HEK293 (cell line): ENCODE measurements at regions not wholly inside any gene's neighbourhood (a gene's known extent, or its start where the extent isn't known, plus 50 kb on each side); places are given as distances from the start of the nearest gene placed in this dataset.

Source experiments
- CTCF ChIA-PET: fragments of 350-600 bp; formaldehyde crosslinking; extraction: SDS; loops from one replicate; lab custom pipeline; 2021; ENCODE audit warnings: antibody characterized with exemption; lab: Yijun Ruan, JAX
- POLR2A ChIA-PET: fragments of 300-600 bp; formaldehyde crosslinking; extraction: SDS; loops from one replicate; lab custom pipeline; 2020; ENCODE audit warnings: antibody characterized with exemption, inconsistent platforms; lab: Yijun Ruan, JAX
- H3K27ac ChIP-seq: fragments of 200-500 bp; sonication (Bioruptor generic); 2 replicates; pipeline ENCODE4 v1.5.1; 2014; ENCODE audit warnings: low read depth, low read length, control low read depth, inconsistent platforms; ENCODE audit errors: extremely low read depth
- H3K36me3 ChIP-seq, 2 experiments: fragments of 200-500 bp in 1 of 2; sonication (Bioruptor generic) in 1 of 2; 1 replicate in 1 of 2; 2 replicates in 1 of 2; pipeline ENCODE4 v1.5.1; 2014 to 2017; ENCODE audit warnings: inconsistent platforms in 2 of 2, low read length in 2 of 2; ENCODE audit not compliant: control insufficient read depth in 2 of 2, insufficient read depth in 1 of 2
- H3K4me1 ChIP-seq: fragments of 200-500 bp; sonication (Bioruptor generic); 2 replicates; pipeline ENCODE4 v1.5.1; 2014; ENCODE audit warnings: mild to moderate bottlenecking, low read length, inconsistent platforms; ENCODE audit not compliant: control insufficient read depth, insufficient read depth
- H3K4me3 ChIP-seq: 2 replicates; pipeline ENCODE4 v1.5.1; 2011; ENCODE audit warnings: low read depth, mild to moderate bottlenecking, control low read depth, low read length, moderate library complexity
- H3K9me3 ChIP-seq: fragments of 200-500 bp; sonication (Bioruptor generic); 2 replicates; pipeline ENCODE4 v1.5.1; 2014; ENCODE audit warnings: low read depth, low read length, inconsistent platforms; ENCODE audit not compliant: control insufficient read depth, insufficient read depth
- KLF16 ChIP-seq: fragments of 450-650 bp; formaldehyde crosslinking; IDR thresholded peaks from 2 replicates; pipeline ENCODE4 v1.5.1; 2017; ENCODE audit warnings: missing biosample characterization, missing genetic modification characterization
- SCRT1 ChIP-seq: fragments of 450-650 bp; formaldehyde crosslinking; IDR thresholded peaks from 2 replicates; pipeline ENCODE4 v1.5.1; 2016; ENCODE audit warnings: missing biosample characterization, missing genetic modification characterization, borderline replicate concordance
- TRIM28 ChIP-seq: IDR thresholded peaks from 2 replicates; pipeline ENCODE4 v1.6.1; 2011; ENCODE audit warnings: low read length, control low read depth, borderline replicate concordance
- ZBTB48 ChIP-seq: fragments of 450-650 bp; formaldehyde crosslinking; IDR thresholded peaks from 2 replicates; pipeline ENCODE4 v1.5.1; 2016; ENCODE audit warnings: missing biosample characterization, missing genetic modification characterization
- ZNF155 ChIP-seq: fragments of 450-650 bp; formaldehyde crosslinking; IDR thresholded peaks from 2 replicates; pipeline ENCODE4 v1.5.1; 2016; ENCODE audit warnings: missing biosample characterization, missing genetic modification characterization
- ZNF211 ChIP-seq: fragments of 450-650 bp; formaldehyde crosslinking; IDR thresholded peaks from 2 replicates; pipeline ENCODE4 v1.5.1; 2016; ENCODE audit warnings: low read depth, missing biosample characterization, missing genetic modification characterization
- ZNF394 ChIP-seq: fragments of 450-650 bp; formaldehyde crosslinking; IDR thresholded peaks from 2 replicates; pipeline ENCODE4 v1.5.1; 2016; ENCODE audit warnings: missing biosample characterization, missing genetic modification characterization, mild to moderate bottlenecking, moderate library complexity, borderline replicate concordance
- ZNF530 ChIP-seq: fragments of 450-650 bp; formaldehyde crosslinking; IDR thresholded peaks from 2 replicates; pipeline ENCODE4 v1.5.1; 2016; ENCODE audit warnings: low read depth, missing biosample characterization, missing genetic modification characterization
- ZNF654 ChIP-seq: fragments of 450-650 bp; formaldehyde crosslinking; IDR thresholded peaks from 2 replicates; pipeline ENCODE4 v1.5.1; 2016; ENCODE audit warnings: low read depth, missing biosample characterization, missing genetic modification characterization
- TF ChIP-seq, protein P1 (sequence below): fragments of 450-650 bp; formaldehyde crosslinking; IDR thresholded peaks from 2 replicates; pipeline ENCODE4 v1.5.1; 2016; ENCODE audit warnings: missing biosample characterization, missing genetic modification characterization
- TF ChIP-seq, protein P2 (sequence below): fragments of 450-650 bp; formaldehyde crosslinking; IDR thresholded peaks from 2 replicates; pipeline ENCODE4 v1.5.1; 2017; ENCODE audit warnings: missing biosample characterization, missing genetic modification characterization
- TF ChIP-seq, protein P3 (sequence below): fragments of 450-650 bp; formaldehyde crosslinking; IDR thresholded peaks from 2 replicates; pipeline ENCODE4 v1.5.1; 2017; ENCODE audit warnings: missing biosample characterization, missing genetic modification characterization

DNA sequence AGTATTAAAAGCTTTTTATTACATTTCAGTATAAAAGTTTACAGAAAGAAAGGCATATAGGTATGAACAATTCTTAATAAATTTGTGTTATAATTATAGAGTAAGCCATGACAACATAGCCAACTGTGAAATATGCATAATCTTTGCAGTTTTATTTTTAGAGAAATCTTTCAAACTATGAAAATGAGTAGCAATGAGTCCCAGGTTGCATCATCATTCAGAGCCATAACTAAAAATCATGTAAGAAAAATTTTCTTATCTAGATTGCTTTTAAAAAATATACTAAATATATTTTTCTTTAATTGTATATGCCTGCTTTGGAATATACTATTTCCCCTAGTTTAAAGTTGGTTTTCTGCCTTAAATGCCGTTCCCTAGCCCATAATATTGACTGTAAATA lies 54.8 kb upstream of the NAF1 start (continued):
- TF ChIP-seq, protein P1, sequence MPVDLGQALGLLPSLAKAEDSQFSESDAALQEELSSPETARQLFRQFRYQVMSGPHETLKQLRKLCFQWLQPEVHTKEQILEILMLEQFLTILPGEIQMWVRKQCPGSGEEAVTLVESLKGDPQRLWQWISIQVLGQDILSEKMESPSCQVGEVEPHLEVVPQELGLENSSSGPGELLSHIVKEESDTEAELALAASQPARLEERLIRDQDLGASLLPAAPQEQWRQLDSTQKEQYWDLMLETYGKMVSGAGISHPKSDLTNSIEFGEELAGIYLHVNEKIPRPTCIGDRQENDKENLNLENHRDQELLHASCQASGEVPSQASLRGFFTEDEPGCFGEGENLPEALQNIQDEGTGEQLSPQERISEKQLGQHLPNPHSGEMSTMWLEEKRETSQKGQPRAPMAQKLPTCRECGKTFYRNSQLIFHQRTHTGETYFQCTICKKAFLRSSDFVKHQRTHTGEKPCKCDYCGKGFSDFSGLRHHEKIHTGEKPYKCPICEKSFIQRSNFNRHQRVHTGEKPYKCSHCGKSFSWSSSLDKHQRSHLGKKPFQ, result no peak
- TF ChIP-seq, protein P2, sequence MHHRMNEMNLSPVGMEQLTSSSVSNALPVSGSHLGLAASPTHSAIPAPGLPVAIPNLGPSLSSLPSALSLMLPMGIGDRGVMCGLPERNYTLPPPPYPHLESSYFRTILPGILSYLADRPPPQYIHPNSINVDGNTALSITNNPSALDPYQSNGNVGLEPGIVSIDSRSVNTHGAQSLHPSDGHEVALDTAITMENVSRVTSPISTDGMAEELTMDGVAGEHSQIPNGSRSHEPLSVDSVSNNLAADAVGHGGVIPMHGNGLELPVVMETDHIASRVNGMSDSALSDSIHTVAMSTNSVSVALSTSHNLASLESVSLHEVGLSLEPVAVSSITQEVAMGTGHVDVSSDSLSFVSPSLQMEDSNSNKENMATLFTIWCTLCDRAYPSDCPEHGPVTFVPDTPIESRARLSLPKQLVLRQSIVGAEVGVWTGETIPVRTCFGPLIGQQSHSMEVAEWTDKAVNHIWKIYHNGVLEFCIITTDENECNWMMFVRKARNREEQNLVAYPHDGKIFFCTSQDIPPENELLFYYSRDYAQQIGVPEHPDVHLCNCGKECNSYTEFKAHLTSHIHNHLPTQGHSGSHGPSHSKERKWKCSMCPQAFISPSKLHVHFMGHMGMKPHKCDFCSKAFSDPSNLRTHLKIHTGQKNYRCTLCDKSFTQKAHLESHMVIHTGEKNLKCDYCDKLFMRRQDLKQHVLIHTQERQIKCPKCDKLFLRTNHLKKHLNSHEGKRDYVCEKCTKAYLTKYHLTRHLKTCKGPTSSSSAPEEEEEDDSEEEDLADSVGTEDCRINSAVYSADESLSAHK (tag by site-specific recombination), result no peak

DNA sequence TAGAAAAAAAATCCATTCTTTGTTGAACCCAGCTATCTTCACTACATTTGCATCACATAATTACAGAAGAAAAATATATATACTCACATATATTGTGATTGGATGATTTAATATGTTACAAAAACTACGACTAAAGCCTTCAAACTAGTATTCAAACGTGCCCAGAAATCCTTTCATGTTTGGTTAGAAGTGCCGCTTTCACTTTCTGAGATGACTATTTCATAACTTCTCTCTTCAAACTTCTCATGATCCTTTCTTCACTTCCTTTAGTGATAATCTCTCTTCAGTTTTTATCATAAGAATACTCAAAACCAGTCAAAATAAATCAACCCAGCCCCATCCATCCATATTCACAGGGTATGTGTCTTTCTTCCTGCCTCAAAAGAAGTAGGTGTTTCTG lies 50.8 kb upstream of the NAF1 start:
- Histone ChIP-seq H3K9me3 (no peaks in the 10 kb centered on the region), H3K4me3 (no peak overlapping the region), H3K27ac (no peak overlapping the region), H3K4me1 (no peaks in the 10 kb centered on the region), H3K36me3 (no peaks in the 10 kb centered on the region)
- no peak for TF ChIP-seq TRIM28
- TF ChIP-seq, protein P3, sequence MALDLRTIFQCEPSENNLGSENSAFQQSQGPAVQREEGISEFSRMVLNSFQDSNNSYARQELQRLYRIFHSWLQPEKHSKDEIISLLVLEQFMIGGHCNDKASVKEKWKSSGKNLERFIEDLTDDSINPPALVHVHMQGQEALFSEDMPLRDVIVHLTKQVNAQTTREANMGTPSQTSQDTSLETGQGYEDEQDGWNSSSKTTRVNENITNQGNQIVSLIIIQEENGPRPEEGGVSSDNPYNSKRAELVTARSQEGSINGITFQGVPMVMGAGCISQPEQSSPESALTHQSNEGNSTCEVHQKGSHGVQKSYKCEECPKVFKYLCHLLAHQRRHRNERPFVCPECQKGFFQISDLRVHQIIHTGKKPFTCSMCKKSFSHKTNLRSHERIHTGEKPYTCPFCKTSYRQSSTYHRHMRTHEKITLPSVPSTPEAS (tag by site-specific recombination), result no peak
- TF ChIP-seq ZNF530 (tag by site-specific recombination), result no peak
- no peak for TF ChIP-seq ZNF394 (tag by site-specific recombination)
- no peak for TF ChIP-seq SCRT1
- no peak for TF ChIP-seq ZNF211 (tag by site-specific recombination)
- no peak for TF ChIP-seq KLF16
- TF ChIP-seq ZNF654 (tag by site-specific recombination), result no peak
- no peak for TF ChIP-seq ZBTB48 (tag by site-specific recombination)
- TF ChIP-seq ZNF155, result no peak
- ChIA-PET CTCF (interaction anchor here (1.2 kb wide), 1 partner anchor 26 kb away, joined by 3 read pairs; no protein-coding TSS in a partner anchor), POLR2A (no interaction called here)
